ENCODE measurements at regions not wholly inside any gene's neighbourhood (a gene's known extent, or its start where the extent isn't known, plus 50 kb on each side); places are given as distances from the start of the nearest gene placed in this dataset.
"Not testable (repeated sequence)": the region's sequence is repeated elsewhere in the genome, so short reads cannot be mapped to it uniquely, and the experiment has no call there.

GRCh38 chr6:170006071-170006899, 254.9 kb downstream of the ERMARD start:
- H3K4me1 ChIP-seq (ENCODE audit: insufficient read depth): no peaks in the 10 kb centered on the region
- no peaks in the 10 kb centered on the region for H3K36me3 ChIP-seq (ENCODE audit: insufficient read depth)
- DNase-seq (ENCODE audit: extremely low spot score): no peak
- H3K27ac ChIP-seq (ENCODE audit: low read depth): no peak overlapping the region
- WGBS: 93% methylated on average over 7 of the region's 7 CpGs
- no peak overlapping the region for H3K4me3 ChIP-seq (ENCODE audit: low read depth, low read length)

- H3K4me3 ChIP-seq (ENCODE audit: low read depth, low read length): no peak overlapping the region
- no peaks in the 10 kb centered on the region for H3K4me1 ChIP-seq (ENCODE audit: insufficient read depth)
- no peaks in the 10 kb centered on the region for H3K36me3 ChIP-seq (ENCODE audit: insufficient read depth)
- no peak overlapping the region for H3K27ac ChIP-seq (ENCODE audit: low read depth)
- no peak for DNase-seq (ENCODE audit: extremely low spot score)
Observed at GRCh38 chr6:170005665-170006064, 254.2 kb downstream of the ERMARD start.

DNA sequence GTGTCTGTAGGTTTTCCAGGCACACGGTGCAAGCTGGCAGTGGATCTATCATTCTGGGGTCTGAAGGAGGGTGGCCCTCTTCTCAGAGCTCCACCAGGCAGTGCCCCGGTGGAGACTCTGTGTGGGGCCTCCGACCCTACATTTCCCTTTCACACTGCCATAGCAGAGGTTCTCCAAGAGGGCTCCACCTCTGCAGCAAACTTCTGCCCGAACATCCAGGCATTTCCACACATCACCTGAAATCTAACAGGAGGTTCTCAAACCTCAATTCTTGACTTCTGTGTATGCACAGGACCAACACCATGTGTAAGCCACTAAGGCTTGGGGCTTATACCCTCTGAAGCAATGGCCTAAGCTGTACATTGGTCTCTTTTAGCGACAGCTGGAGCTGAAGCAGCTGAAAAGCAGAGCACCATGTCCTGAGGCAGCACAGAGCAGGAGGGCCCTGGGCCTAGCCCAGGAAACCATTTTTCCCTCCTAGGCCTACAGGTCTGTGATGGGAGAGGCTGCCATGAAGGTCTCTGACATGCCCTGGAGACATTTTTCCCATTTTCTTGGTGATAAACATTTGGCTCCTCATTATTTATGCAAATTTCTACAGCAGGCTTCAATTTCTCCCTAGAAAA, 253.3 kb downstream of the ERMARD start:
- DNase-seq (ENCODE audit: extremely low spot score): no peak
- Histone ChIP-seq H3K4me3 (ENCODE audit: low read depth, low read length) (no peak overlapping the region), H3K27ac (ENCODE audit: low read depth) (no peak overlapping the region), H3K4me1 (ENCODE audit: insufficient read depth) (no peaks in the 10 kb centered on the region), H3K36me3 (ENCODE audit: insufficient read depth) (no peaks in the 10 kb centered on the region)
- WGBS: 78% methylated on average over 5 of the region's 5 CpGs

DNA sequence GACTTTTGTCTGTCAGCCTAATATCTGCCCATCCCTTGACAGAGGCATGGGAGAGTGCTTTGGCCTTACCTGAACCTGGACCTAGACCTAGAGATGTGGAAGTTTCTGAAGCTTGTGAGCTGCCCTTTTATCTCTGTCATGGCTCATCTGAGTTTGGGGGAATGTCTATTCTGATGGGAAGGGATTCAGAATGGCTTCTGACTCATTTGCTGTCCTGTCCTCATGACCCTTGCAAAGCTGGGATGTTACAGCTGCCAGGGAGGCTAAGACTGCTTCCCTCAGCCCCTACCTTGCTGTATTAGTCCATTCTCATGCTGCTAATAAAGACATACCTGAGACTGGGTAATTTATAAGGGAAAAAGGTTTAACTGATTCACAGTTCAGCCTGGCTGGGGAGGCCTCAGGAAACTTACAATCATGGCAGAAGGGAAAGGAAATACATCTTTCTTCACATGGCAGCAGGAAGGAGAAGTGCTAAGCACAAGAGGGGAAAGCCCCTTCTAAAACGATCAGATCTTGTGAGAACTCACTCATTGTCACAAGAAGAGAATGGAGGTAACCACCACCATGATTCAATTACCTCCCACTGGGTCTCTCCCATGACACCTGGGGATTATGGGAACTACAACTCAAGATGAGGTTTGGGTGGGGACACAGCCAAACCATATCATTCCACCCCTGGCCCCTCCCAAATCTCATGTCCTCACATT, 252.2 kb downstream of the ERMARD start:
- 64% methylated on average over 1 of the region's 1 CpG for WGBS
- H3K4me1 ChIP-seq (ENCODE audit: insufficient read depth): no peaks in the 10 kb centered on the region
- H3K36me3 ChIP-seq (ENCODE audit: insufficient read depth): no peaks in the 10 kb centered on the region
- no peak for DNase-seq (ENCODE audit: extremely low spot score)
- no peak overlapping the region for H3K27ac ChIP-seq (ENCODE audit: low read depth)
- H3K4me3 ChIP-seq (ENCODE audit: low read depth, low read length): no peak overlapping the region

GRCh38 chr6:170003027-170003426, 251.6 kb downstream of the ERMARD start:
- no peak overlapping the region for H3K27ac ChIP-seq (ENCODE audit: low read depth)
- no peaks in the 10 kb centered on the region for H3K4me1 ChIP-seq (ENCODE audit: insufficient read depth)
- DNase-seq (ENCODE audit: extremely low spot score): no peak
- no peak overlapping the region for H3K4me3 ChIP-seq (ENCODE audit: low read depth, low read length)
- H3K36me3 ChIP-seq (ENCODE audit: insufficient read depth): no peaks in the 10 kb centered on the region
- 87% methylated on average over 3 of the region's 3 CpGs for WGBS

DNA sequence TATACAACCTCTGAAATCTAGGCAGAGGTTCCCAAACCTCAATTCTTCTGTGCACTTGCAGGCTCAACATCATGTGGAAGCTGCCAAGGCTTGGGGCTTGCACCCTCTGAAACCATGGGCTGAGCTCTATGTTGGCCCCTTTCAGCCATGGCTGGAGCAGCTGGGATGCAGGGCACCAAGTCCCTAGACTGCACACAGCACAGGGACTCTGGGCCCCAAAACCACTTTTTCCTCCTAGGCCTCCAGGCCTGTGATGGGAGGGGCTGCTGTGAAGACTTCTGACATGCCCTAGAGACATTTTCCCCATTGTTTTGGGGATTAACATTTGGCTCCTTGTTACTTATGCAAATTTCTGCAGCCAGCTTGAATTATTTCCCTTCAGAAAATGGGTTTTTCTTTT, 250.4 kb downstream of the ERMARD start:
- H3K27ac ChIP-seq (ENCODE audit: low read depth); H3K4me1 ChIP-seq (ENCODE audit: insufficient read depth); H3K4me3 ChIP-seq (ENCODE audit: low read depth, low read length); DNase-seq (ENCODE audit: extremely low spot score); H3K36me3 ChIP-seq (ENCODE audit: insufficient read depth): not testable (repeated sequence)

DNA sequence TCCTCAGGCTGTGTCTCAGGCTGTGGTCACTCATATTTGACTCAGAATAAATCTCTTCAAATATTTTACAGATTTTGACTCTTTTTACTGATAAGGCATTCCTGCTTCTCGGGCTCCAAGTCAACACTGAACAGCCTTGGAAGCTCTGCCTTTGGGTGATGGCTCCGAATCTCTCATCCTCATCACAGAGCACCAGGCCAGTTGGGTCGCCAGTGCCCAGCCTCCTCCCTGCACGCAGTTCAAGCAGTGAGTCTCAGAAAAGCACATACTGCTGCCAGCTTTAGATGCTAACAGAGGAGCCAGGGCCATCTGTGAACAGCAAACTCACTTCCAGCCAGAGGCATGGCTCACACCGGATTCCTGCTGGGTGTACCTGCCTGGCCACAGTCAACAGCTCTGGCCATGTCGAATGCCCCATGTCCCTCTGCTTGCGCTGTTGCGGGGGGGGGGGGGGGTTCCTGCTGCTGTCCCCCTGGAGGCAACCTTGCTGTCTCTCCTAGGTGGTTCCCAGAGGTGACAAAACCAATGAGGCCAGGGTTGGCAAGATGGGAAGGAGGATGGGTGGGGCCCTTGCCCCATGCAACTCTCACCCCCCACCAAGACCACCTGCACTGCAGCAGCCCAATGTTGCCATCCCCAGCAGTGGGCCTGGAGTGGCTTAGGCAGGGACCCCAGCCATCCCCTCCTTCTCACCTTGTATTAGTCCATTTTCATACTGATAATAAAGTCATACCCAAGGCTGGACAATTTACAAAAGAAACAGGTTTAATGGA, 248.8 kb downstream of the ERMARD start:
- H3K36me3 ChIP-seq (ENCODE audit: insufficient read depth): no peaks in the 10 kb centered on the region
- H3K4me3 ChIP-seq (ENCODE audit: low read depth, low read length): no peak overlapping the region
- no peak overlapping the region for H3K27ac ChIP-seq (ENCODE audit: low read depth)
- no peak for DNase-seq (ENCODE audit: extremely low spot score)
- 89% methylated on average over 8 of the region's 8 CpGs for WGBS
- no peaks in the 10 kb centered on the region for H3K4me1 ChIP-seq (ENCODE audit: insufficient read depth)

DNA sequence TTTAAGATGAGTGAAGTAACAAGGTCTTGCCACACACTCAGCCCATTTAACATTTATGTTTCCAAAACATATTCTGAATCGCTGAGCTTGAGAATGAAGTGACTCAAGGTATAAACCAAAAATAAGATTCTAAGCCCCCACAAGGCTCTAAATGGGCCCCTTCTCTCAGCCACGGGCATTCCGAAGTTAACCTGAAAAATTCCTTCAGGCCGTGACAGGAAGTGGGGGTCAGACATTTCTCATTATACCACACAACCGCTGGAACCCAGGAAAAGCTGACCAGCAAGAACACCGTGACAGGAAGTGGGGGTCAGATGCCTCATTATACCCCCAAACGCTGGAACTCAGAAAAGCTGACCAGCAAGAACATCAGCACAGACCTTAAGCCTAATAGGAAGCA, 247.9 kb downstream of the ERMARD start:
- no peak for DNase-seq (ENCODE audit: extremely low spot score)
- Histone ChIP-seq H3K36me3 (ENCODE audit: insufficient read depth) (no peaks in the 10 kb centered on the region), H3K4me1 (ENCODE audit: insufficient read depth) (no peaks in the 10 kb centered on the region), H3K4me3 (ENCODE audit: low read depth, low read length) (no peak overlapping the region), H3K27ac (ENCODE audit: low read depth) (no peak overlapping the region)
- 60% methylated on average over 7 of the region's 7 CpGs for WGBS

GRCh38 chr6:169998457-169998856, 247.0 kb downstream of the ERMARD start:
- no peak for DNase-seq (ENCODE audit: extremely low spot score)
- Histone ChIP-seq H3K27ac (ENCODE audit: low read depth) (no peak overlapping the region), H3K36me3 (ENCODE audit: insufficient read depth) (no peaks in the 10 kb centered on the region), H3K4me1 (ENCODE audit: insufficient read depth) (no peaks in the 10 kb centered on the region), H3K4me3 (ENCODE audit: low read depth, low read length) (no peak overlapping the region)
- WGBS: 82% methylated on average over 7 of the region's 7 CpGs

DNA sequence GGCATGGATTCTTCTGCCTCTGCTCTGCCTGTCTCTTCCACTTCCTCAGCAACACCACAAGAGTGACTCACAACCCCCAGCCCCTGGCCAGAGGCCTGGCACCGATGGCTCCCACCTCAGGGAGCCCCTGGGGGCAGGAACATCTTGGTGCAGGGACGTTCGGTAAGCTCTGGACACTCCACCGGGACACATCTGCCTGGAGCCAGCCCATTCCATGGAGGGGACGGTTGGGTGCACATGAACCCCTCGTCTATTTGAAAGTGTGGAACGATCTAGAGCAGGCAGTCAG, 246.5 kb downstream of the ERMARD start:
- no peaks in the 10 kb centered on the region for H3K4me1 ChIP-seq (ENCODE audit: insufficient read depth)
- H3K27ac ChIP-seq (ENCODE audit: low read depth): no peak overlapping the region
- no peak overlapping the region for H3K4me3 ChIP-seq (ENCODE audit: low read depth, low read length)
- 82% methylated on average over 7 of the region's 7 CpGs for WGBS
- DNase-seq (ENCODE audit: extremely low spot score): no peak
- H3K36me3 ChIP-seq (ENCODE audit: insufficient read depth): no peaks in the 10 kb centered on the region

- Histone ChIP-seq H3K4me3 (ENCODE audit: low read depth, low read length) (no peak overlapping the region), H3K27ac (ENCODE audit: low read depth) (no peak overlapping the region), H3K4me1 (ENCODE audit: insufficient read depth) (no peaks in the 10 kb centered on the region), H3K36me3 (ENCODE audit: insufficient read depth) (no peaks in the 10 kb centered on the region)
- WGBS: 89% methylated on average over 11 of the region's 11 CpGs
- no peak for DNase-seq (ENCODE audit: extremely low spot score)
Observed at GRCh38 chr6:169997187-169997929, 245.9 kb downstream of the ERMARD start.

DNA sequence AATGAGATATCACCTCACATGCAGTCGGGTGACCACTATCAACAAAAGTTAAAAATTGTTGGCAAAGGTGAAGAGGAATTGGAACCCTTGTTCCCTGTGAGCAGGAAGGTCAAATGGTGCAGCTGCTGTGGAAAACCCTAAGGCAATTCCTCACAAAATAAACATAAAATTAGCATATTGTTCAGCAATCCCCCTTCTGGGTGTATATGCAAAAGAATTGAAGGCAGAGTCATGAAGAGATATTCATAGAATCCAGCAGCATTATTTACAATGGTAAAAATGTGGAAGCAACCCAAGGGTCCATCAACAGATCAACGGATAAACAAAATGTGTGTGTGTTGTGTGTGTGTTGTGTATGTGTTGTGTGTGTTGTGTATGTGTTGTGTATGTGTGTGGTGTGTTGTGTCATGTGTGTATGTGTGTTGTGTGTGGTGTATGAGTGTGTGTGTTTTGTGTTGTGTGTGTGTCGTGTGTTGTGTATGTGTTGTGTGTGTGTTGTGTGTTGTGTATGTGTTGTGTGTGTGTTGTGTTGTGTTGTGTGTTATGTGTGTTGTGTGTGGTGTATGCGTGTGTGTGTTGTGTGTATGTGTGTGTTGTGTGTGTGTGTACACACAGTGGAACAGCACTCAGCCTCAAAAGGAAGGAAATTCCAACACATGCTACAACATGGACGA, 245.1 kb downstream of the ERMARD start:
- H3K36me3 ChIP-seq (ENCODE audit: insufficient read depth): no peaks in the 10 kb centered on the region
- 94% methylated on average over 5 of the region's 5 CpGs for WGBS
- DNase-seq (ENCODE audit: extremely low spot score): no peak

DNA sequence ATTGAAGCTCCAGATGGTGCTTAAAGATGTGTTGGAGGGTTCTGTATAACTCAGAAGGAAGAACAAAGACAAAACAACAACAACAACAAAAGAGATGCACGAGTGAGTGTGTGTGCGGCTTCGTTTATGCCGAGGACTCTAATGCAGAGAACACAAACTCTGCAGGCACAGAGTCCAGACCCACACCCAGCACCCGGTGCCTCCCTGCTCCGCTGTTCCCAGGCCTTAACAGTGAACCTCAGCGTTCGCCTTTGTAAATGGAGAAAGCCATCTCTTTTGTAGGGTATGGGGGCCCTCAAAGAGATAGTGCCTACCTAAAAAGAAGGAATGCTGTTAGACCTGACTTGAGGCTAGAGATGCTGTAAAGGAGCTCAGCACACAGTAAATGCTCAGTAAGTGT, 243.3 kb downstream of the ERMARD start:
- H3K4me1 ChIP-seq (ENCODE audit: insufficient read depth): no peaks in the 10 kb centered on the region
- 86% methylated on average over 8 of the region's 8 CpGs for WGBS
- H3K36me3 ChIP-seq (ENCODE audit: insufficient read depth): no peaks in the 10 kb centered on the region
- H3K27ac ChIP-seq (ENCODE audit: low read depth): no peak overlapping the region
- no peak for DNase-seq (ENCODE audit: extremely low spot score)
- no peak overlapping the region for H3K4me3 ChIP-seq (ENCODE audit: low read depth, low read length)

More for the DNA sequence above, 245.1 kb downstream of the ERMARD start:
- Histone ChIP-seq H3K27ac (ENCODE audit: low read depth) (no peak overlapping the region), H3K4me3 (ENCODE audit: low read depth, low read length) (no peak overlapping the region), H3K4me1 (ENCODE audit: insufficient read depth) (no peaks in the 10 kb centered on the region)

Data from urinary bladder (tissue), 3 donors.